A673 (cell line): ENCODE measurements at regions not wholly inside any gene's neighbourhood (a gene's known extent, or its start where the extent isn't known, plus 50 kb on each side); places are given as distances from the start of the nearest gene placed in this dataset.

ENCODE experiments used
- EZH2 ChIP-seq: fragments of 200-600 bp; sonication (generic); IDR thresholded peaks from 2 replicates; pipeline ENCODE4 v1.6.1; 2017; ENCODE audit warnings: borderline replicate concordance, low read depth, mild to moderate bottlenecking, mixed read lengths, antibody characterized with exemption, low read length; ENCODE audit not compliant: poor library complexity, severe bottlenecking
- TF ChIP-seq, protein P1 (sequence below): fragments of 300-800, 200-600 bp; sonication (generic); conservative IDR thresholded peaks from 2 replicates; pipeline ENCODE4 v1.5.1; 2017; ENCODE audit warnings: low read depth, mild to moderate bottlenecking, antibody characterized with exemption, low read length, moderate library complexity, mixed read lengths

DNA sequence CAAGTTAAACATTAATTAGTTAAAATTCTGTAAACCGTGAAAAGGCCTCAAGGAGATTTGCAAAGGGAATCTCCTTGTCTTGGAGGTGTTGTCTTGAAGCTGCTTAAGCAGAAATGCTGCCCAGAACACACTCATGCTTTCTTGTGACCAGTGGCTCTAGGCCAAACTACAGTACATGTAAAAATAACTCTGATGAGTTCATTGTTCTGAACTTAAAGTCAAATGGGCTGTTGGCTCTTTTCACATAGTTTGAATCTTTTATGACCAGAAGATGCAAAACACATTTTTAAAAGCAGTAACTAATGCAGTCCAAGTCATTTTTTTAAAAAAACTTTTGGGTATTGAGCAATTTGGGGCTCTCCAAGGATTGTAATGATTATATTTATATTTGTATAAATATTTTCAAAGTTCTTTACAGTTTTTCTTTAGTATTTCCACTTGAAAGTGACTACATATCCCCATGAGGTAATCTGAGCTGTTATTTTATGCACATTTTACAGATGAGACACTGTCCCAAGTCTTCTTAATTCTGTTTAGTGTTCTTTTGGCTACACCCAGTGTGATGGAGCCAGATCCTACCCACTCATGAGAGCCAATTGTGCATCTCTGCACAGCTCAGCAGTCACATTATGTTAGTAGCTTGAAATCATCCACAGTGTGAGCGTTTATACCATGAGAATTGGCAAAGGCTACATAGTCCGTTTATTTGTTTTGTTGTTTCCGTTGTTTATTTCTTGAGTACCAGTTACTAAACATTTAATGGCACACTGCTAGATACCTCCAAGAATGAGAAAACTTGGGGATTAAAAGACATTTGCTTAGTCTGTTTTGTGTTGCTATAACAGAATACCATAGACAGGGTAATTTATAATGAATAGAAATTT is 112.8 kb upstream of the ATXN3L start:
- TF ChIP-seq, protein P1, sequence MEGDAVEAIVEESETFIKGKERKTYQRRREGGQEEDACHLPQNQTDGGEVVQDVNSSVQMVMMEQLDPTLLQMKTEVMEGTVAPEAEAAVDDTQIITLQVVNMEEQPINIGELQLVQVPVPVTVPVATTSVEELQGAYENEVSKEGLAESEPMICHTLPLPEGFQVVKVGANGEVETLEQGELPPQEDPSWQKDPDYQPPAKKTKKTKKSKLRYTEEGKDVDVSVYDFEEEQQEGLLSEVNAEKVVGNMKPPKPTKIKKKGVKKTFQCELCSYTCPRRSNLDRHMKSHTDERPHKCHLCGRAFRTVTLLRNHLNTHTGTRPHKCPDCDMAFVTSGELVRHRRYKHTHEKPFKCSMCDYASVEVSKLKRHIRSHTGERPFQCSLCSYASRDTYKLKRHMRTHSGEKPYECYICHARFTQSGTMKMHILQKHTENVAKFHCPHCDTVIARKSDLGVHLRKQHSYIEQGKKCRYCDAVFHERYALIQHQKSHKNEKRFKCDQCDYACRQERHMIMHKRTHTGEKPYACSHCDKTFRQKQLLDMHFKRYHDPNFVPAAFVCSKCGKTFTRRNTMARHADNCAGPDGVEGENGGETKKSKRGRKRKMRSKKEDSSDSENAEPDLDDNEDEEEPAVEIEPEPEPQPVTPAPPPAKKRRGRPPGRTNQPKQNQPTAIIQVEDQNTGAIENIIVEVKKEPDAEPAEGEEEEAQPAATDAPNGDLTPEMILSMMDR, result no peak
- no peak for TF ChIP-seq EZH2
